Gastrocnemius medialis (tissue), 4 donors: ENCODE measurements at regions not wholly inside any gene's neighbourhood (a gene's known extent, or its start where the extent isn't known, plus 50 kb on each side); places are given as distances from the start of the nearest gene placed in this dataset.

ENCODE experiments used
- POLR2A ChIP-seq, 2 donors: fragments of 450-650 bp; IDR thresholded peaks; one replicate each; pipeline ENCODE4 v1.6.1; 2017; ENCODE audit warnings: antibody characterized with exemption in 2 of 2, mild to moderate bottlenecking in 2 of 2, moderate library complexity in 2 of 2
- TF ChIP-seq, protein P1 (sequence below), 5 experiments: fragments of 450-650 bp in 3 of 5; fragments of 200-600 bp in 2 of 5; sonication (generic) in 2 of 5; IDR thresholded peaks in 4 of 5; conservative IDR thresholded peaks in 1 of 5; 1 replicate in 4 of 5; 2 replicates in 1 of 5; pipeline ENCODE4 v1.5.1; 2016 to 2019; ENCODE audit warnings: antibody characterized with exemption in 5 of 5, mild to moderate bottlenecking in 3 of 5, moderate library complexity in 3 of 5

DNA sequence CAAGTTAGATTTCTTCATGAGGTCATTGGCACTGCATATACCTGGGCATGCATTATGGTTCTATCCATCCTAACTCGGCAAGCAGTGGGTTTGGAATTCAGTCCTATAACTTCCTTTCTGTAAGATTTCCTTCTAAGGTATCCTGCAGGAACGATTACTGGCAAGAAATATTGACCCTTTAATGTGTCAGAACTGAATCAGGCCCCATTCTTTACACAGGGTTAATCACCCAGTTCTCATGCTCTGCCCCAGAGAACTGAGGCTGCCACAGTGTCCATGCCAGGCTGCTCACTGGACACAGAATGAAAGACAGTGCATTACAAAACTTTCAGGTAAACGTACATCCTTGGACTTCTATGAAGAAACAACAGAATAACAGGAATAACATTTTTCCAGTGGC is 108.9 kb downstream of the RPL22L1 start:
- TF ChIP-seq, protein P1, sequence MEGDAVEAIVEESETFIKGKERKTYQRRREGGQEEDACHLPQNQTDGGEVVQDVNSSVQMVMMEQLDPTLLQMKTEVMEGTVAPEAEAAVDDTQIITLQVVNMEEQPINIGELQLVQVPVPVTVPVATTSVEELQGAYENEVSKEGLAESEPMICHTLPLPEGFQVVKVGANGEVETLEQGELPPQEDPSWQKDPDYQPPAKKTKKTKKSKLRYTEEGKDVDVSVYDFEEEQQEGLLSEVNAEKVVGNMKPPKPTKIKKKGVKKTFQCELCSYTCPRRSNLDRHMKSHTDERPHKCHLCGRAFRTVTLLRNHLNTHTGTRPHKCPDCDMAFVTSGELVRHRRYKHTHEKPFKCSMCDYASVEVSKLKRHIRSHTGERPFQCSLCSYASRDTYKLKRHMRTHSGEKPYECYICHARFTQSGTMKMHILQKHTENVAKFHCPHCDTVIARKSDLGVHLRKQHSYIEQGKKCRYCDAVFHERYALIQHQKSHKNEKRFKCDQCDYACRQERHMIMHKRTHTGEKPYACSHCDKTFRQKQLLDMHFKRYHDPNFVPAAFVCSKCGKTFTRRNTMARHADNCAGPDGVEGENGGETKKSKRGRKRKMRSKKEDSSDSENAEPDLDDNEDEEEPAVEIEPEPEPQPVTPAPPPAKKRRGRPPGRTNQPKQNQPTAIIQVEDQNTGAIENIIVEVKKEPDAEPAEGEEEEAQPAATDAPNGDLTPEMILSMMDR (IDR thresholded peaks at IDR 0.05 in 4 of 5, conservative IDR thresholded peaks at IDR 0.05 in 1 of 5): no peak
- no peak for TF ChIP-seq POLR2A (IDR thresholded peaks at IDR 0.05)
